SK-N-MC (cell line): ENCODE measurements at regions not wholly inside any gene's neighbourhood (a gene's known extent, or its start where the extent isn't known, plus 50 kb on each side); places are given as distances from the start of the nearest gene placed in this dataset.

Experiments
- EZH2 ChIP-seq: fragments of 200-600 bp; sonication (generic); IDR thresholded peaks from one replicate; pipeline ENCODE4 v1.6.1; 2017; ENCODE audit warnings: antibody characterized with exemption
- POLR2AphosphoS5 ChIP-seq: IDR thresholded peaks from 2 replicates; pipeline ENCODE4 v1.6.1; 2012; ENCODE audit warnings: mild to moderate bottlenecking, low read depth, low read length, borderline replicate concordance

DNA sequence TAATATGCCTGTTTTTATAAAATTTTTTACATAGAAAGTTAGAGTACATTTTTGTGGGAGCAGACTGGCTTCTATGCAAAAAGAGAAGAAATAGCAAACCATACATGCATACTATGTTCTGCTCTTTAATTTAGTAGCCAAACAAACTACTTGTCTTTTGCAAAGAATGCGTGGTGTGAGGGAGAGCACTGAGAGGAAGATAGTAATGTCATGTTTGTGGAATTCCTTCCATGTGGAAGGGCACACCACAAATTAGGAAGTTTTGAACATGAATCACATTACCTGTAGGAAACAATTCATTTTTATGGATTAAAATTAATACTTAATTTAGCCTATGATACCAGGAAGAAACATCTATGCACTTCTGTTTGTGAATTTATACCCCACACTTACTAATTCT is 1529.1 kb upstream of the ADGRL3 start:
- no peak for TF ChIP-seq EZH2
- TF ChIP-seq POLR2AphosphoS5: no peak
